PFSK-1 (cell line): ENCODE measurements at regions not wholly inside any gene's neighbourhood (a gene's known extent, or its start where the extent isn't known, plus 50 kb on each side); places are given as distances from the start of the nearest gene placed in this dataset.

Experiments used
- POLR2AphosphoS5 ChIP-seq: IDR thresholded peaks from 2 replicates; pipeline ENCODE4 v1.6.1; 2012; ENCODE audit warnings: low read depth, mild to moderate bottlenecking, control low read depth, low read length, moderate library complexity
- TAF1 ChIP-seq: IDR thresholded peaks from 2 replicates; pipeline ENCODE4 v1.6.1; 2012; ENCODE audit warnings: low read length, control low read depth, borderline replicate concordance; ENCODE audit not compliant: insufficient read depth
- TF ChIP-seq, protein P1 (sequence below), 2 experiments: IDR thresholded peaks; 2 replicates each; pipeline versions ENCODE4 v1.6.1 to v1.8.0; 2011 to 2012; ENCODE audit warnings: low read depth in 2 of 2, low read length in 2 of 2, control low read depth in 1 of 2, inconsistent platforms in 1 of 2, mild to moderate bottlenecking in 1 of 2, moderate library complexity in 1 of 2; ENCODE audit not compliant: insufficient read depth in 1 of 2

DNA sequence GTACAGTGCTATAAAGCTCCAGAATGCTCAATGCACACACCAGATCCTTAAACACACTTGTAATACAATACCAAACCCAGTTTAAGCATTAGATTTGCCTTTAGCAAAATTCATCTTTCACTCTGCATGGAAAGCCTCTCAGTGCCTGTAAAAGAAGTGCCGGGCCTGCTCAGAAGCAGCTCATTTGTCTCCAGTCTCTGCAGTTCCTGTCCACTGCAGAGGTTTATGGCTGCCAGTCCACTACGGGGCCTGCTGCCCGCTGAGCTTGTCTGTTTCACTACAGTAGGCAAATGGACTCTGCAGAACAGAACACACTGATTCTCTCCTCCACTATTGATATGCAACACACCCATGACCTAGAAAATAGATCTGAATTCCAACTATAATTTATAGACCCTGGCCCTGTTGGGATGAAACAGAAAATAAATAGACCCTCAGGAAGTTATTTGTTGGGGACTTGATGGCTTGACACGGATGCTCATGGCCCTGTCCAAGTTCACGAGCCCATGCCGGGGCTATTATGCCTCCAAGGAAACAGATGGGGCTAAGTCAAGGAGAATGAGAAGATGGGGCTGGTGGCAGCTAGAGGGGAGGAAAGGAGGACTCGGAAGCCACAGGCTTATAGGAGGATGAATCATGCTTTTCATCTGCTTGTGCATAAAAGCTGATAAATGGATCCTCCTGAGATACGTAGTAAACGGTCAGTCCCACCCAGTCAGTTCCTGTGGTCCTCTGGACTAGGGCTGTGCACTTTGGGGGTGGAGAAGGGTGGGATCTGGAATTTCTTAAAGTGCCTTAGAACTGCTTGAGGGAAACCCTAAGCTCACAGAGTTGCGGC, 416.8 kb upstream of the TENM4 start:
- TF ChIP-seq, protein P1, sequence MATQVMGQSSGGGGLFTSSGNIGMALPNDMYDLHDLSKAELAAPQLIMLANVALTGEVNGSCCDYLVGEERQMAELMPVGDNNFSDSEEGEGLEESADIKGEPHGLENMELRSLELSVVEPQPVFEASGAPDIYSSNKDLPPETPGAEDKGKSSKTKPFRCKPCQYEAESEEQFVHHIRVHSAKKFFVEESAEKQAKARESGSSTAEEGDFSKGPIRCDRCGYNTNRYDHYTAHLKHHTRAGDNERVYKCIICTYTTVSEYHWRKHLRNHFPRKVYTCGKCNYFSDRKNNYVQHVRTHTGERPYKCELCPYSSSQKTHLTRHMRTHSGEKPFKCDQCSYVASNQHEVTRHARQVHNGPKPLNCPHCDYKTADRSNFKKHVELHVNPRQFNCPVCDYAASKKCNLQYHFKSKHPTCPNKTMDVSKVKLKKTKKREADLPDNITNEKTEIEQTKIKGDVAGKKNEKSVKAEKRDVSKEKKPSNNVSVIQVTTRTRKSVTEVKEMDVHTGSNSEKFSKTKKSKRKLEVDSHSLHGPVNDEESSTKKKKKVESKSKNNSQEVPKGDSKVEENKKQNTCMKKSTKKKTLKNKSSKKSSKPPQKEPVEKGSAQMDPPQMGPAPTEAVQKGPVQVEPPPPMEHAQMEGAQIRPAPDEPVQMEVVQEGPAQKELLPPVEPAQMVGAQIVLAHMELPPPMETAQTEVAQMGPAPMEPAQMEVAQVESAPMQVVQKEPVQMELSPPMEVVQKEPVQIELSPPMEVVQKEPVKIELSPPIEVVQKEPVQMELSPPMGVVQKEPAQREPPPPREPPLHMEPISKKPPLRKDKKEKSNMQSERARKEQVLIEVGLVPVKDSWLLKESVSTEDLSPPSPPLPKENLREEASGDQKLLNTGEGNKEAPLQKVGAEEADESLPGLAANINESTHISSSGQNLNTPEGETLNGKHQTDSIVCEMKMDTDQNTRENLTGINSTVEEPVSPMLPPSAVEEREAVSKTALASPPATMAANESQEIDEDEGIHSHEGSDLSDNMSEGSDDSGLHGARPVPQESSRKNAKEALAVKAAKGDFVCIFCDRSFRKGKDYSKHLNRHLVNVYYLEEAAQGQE (IDR thresholded peaks at IDR 0.05; ENCODE audit: insufficient read depth in 1 of 2, low read depth in 2 of 2, low read length in 2 of 2), result no peak
- TF ChIP-seq POLR2AphosphoS5 (no peak), TAF1 (no peak)
